ENCODE measurements at regions not wholly inside any gene's neighbourhood (a gene's known extent, or its start where the extent isn't known, plus 50 kb on each side); places are given as distances from the start of the nearest gene placed in this dataset.

- POLR2A ChIA-PET, result no interaction called here
- Histone ChIP-seq H3K27me3 (ENCODE audit: control insufficient read depth in 2 of 2, insufficient read depth in 2 of 2, low read length in 2 of 2) (no peaks in the 10 kb centered on the region), H4K20me1 (replicated peaks; ENCODE audit: control insufficient read depth, extremely low read depth, insufficient read depth, low read length) (no peaks in the 10 kb centered on the region), H3K36me3 (ENCODE audit: control insufficient read depth in 2 of 2, extremely low read depth in 1 of 2, insufficient read depth in 2 of 2, low read length in 2 of 2) (no peaks in the 10 kb centered on the region), H3K9me1 (replicated peaks; ENCODE audit: control insufficient read depth, extremely low read depth, insufficient read depth, low read length) (no peaks in the 10 kb centered on the region), H3K79me2 (ENCODE audit: control insufficient read depth, insufficient read depth, low read length) (no peaks in the 10 kb centered on the region), H2AFZ (ENCODE audit: low read depth, low read length) (no peak overlapping the region), H3K9ac (replicated peaks; ENCODE audit: extremely low read depth, insufficient read depth, low read length) (no peak overlapping the region), H3K4me3 (replicated peaks in 1 of 3; ENCODE audit: insufficient read depth in 1 of 3, low read depth in 1 of 3, low read length in 3 of 3) (no peak overlapping the region), H3K9me3 (replicated peaks; ENCODE audit: control insufficient read depth, insufficient read depth, low read length) (no peaks in the 10 kb centered on the region), H3K27ac (ENCODE audit: insufficient read depth, low read depth, low read length) (no peak overlapping the region), H3K4me2 (ENCODE audit: insufficient read depth, low read length) (no peak overlapping the region), H3K4me1 (ENCODE audit: control insufficient read depth, extremely low read depth, insufficient read depth, low read length) (no peaks in the 10 kb centered on the region)
- intact Hi-C loops (cut with micrococcal nuclease) (no loop called here), dilution Hi-C loops (cut with MboI; ENCODE audit: extremely low pct_ligation_motif_present, low sequenced_read_pairs) (no loop called here)
- FAIRE-seq (no peak), DNase-seq (ENCODE audit: low read depth, low spot score) (no peak)
- BruUV-seq (replicated peaks), result no TSS peak
- CTCF ChIA-PET, result interaction anchor here (0.6 kb wide), 1 partner anchor 68 kb away, joined by 3 read pairs; no protein-coding TSS in a partner anchor
- TF ChIP-seq CTCF (IDR thresholded peaks at IDR 0.05; ENCODE audit: extremely low read depth in 1 of 2, insufficient read depth in 1 of 2, low read depth in 1 of 2, low read length in 2 of 2) (no peak), MYC (IDR thresholded peaks at IDR 0.05; ENCODE audit: low read depth, low read length) (no peak), POLR2AphosphoS5 (IDR thresholded peaks at IDR 0.05; ENCODE audit: insufficient read depth, low read depth, low read length) (no peak), FOS (IDR thresholded peaks at IDR 0.05; ENCODE audit: borderline replicate concordance, insufficient read depth, low read length) (no peak), EZH2 (IDR thresholded peaks at IDR 0.05; ENCODE audit: borderline replicate concordance, low read depth, low read length, severe bottlenecking) (no peak), POLR2A (IDR thresholded peaks at IDR 0.05; ENCODE audit: low read depth, low read length) (no peak), MAX (IDR thresholded peaks at IDR 0.05; ENCODE audit: insufficient read depth, insufficient read length) (no peak)
Measured at GRCh38 chr1:193658691-193659090, 472.3 kb upstream of the B3GALT2 start.
